Gastrocnemius medialis (tissue), 4 donors: ENCODE measurements at regions not wholly inside any gene's neighbourhood (a gene's known extent, or its start where the extent isn't known, plus 50 kb on each side); places are given as distances from the start of the nearest gene placed in this dataset.
"Not testable (repeated sequence)": the region's sequence is repeated elsewhere in the genome, so short reads cannot be mapped to it uniquely, and the experiment has no call there.

Source experiments
- ATAC-seq, 2 donors: fragments of 150-250 bp; one replicate each; pipeline ENCODE4 v1.9.1; 2016
- DNase-seq, 2 donors: peaks; one replicate each; pipeline ENCODE4 v3.0.0-alpha.2; 2019
- H3K27ac ChIP-seq, 4 donors: fragments of 200-600 bp; sonication (generic); 1 replicate in 1 of 4; 2 replicates in 3 of 4; pipeline ENCODE4 v1.5.1; 2016 to 2018; ENCODE audit warnings: mild to moderate bottlenecking in 2 of 4, moderate library complexity in 1 of 4
- H3K27me3 ChIP-seq, 3 donors: fragments of 200-600 bp; sonication (generic) in 2 of 3; 1 replicate in 1 of 3; 2 replicates in 2 of 3; pipeline versions ENCODE4 v1.5.1 to v1.6.0; 2016 to 2019; ENCODE audit warnings: mild to moderate bottlenecking in 1 of 3, moderate library complexity in 1 of 3
- H3K36me3 ChIP-seq, 2 donors: fragments of 200-600 bp; sonication (generic) in 1 of 2; one replicate each; pipeline ENCODE4 v1.5.1; 2017 to 2018
- H3K4me1 ChIP-seq, 2 donors: fragments of 200-600 bp; sonication (generic) in 1 of 2; one replicate each; pipeline ENCODE4 v1.5.1; 2016 to 2017; ENCODE audit warnings: mild to moderate bottlenecking in 2 of 2
- H3K4me3 ChIP-seq, 4 donors: fragments of 200-600 bp; sonication (generic) in 3 of 4; 1 replicate in 1 of 4; 2 replicates in 3 of 4; pipeline ENCODE4 v1.5.1; 2016 to 2019; ENCODE audit warnings: mild to moderate bottlenecking in 2 of 4
- H3K9me3 ChIP-seq, 3 donors: fragments of 200-600 bp; sonication (generic) in 2 of 3; 1 replicate in 1 of 3; 2 replicates in 2 of 3; pipeline ENCODE4 v1.5.1; 2016 to 2019
- POLR2A ChIP-seq, 2 donors: fragments of 450-650 bp; IDR thresholded peaks; one replicate each; pipeline ENCODE4 v1.6.1; 2017; ENCODE audit warnings: antibody characterized with exemption in 2 of 2, mild to moderate bottlenecking in 2 of 2, moderate library complexity in 2 of 2
- in situ Hi-C, 4 donors: fragments of 200-750 bp; cut with MboI; loops; one replicate each; pipeline versions ENCODE4 v1.15.0 to v1.8.0; 2017; ENCODE audit warnings: low sequenced_read_pairs in 4 of 4
- intact Hi-C: fragments of 100-400 bp; cut with DNase I; formaldehyde crosslinking; loops from one replicate; pipeline ENCODE4 v1.15.1; 2023; ENCODE audit warnings: low total_unique reads
- TF ChIP-seq, protein P1 (sequence below), 5 experiments: fragments of 450-650 bp in 3 of 5; fragments of 200-600 bp in 2 of 5; sonication (generic) in 2 of 5; IDR thresholded peaks in 4 of 5; conservative IDR thresholded peaks in 1 of 5; 1 replicate in 4 of 5; 2 replicates in 1 of 5; pipeline ENCODE4 v1.5.1; 2016 to 2019; ENCODE audit warnings: antibody characterized with exemption in 5 of 5, mild to moderate bottlenecking in 3 of 5, moderate library complexity in 3 of 5

GRCh38 chr7:29684151-29684786, 120.6 kb downstream of the PRR15 start:
- H3K27ac ChIP-seq = peak overlapping the region; percentile 86 to 95 (median 90)
- intact Hi-C loops = loop anchor here (10.0 kb wide), 1 partner anchor 341 kb away; the partner anchor contains the start of genes FKBP14 and PLEKHA8
- peak overlapping the region; percentile 75 to 88 (median 82) for H3K4me3 ChIP-seq

DNA sequence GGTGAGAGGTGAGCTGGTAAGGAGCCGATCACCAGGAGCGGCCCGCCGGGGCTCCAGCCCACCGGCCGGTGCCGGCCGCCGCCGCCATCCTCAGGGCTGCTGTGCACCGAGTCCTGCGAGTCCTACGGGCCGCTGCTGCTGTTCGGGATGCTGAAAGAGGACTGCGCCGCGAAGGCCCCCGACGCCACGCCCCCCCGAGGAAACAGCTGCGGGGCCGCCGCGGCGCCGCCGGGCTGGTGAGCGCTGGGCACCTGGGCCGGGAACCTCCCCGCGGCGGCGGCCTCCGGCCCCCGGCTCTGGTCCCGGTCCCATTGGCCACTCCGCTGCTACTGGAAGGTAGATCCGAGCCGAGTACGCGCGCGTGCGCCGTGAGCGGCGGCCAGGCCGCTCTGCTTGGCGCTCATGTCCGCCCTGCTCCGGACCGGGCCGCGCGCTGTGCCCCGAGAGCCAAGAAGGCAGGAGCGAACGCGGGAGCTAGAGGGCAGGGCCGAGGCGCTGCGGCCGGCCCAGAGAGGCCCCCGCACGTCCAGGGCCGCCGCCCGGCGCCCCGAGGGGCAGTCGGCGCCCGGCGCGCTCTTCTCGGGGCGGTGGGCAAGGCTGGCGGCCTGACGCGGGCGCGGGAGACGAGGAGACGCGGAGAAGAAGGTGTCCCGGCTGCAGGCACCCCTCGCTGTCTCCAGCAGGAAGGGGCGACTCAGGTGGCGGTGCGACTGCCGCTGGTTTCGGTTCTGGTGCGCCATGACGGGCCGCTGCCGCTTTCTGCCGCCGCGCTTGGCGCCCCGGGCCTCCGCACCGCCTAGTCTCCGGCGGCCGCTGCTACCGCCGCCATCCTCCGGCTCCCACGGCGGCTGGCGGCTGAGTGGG, 121.3 kb upstream of the WIPF3 start:
- TF ChIP-seq POLR2A (IDR thresholded peaks at IDR 0.05) = peak; percentile 36 to 60
- TF ChIP-seq, protein P1, sequence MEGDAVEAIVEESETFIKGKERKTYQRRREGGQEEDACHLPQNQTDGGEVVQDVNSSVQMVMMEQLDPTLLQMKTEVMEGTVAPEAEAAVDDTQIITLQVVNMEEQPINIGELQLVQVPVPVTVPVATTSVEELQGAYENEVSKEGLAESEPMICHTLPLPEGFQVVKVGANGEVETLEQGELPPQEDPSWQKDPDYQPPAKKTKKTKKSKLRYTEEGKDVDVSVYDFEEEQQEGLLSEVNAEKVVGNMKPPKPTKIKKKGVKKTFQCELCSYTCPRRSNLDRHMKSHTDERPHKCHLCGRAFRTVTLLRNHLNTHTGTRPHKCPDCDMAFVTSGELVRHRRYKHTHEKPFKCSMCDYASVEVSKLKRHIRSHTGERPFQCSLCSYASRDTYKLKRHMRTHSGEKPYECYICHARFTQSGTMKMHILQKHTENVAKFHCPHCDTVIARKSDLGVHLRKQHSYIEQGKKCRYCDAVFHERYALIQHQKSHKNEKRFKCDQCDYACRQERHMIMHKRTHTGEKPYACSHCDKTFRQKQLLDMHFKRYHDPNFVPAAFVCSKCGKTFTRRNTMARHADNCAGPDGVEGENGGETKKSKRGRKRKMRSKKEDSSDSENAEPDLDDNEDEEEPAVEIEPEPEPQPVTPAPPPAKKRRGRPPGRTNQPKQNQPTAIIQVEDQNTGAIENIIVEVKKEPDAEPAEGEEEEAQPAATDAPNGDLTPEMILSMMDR (IDR thresholded peaks at IDR 0.05 in 4 of 5, conservative IDR thresholded peaks at IDR 0.05 in 1 of 5) = peak in 1 of 5 experiments; percentile 22
- Histone ChIP-seq H3K4me3 (peak overlapping the region; percentile 75 to 88 (median 82)), H3K27ac (peak overlapping the region; percentile 86 to 95 (median 90)), H3K36me3 (no peaks in the 10 kb centered on the region), H3K27me3 (no peaks in the 10 kb centered on the region), H3K9me3 (no peaks in the 10 kb centered on the region), H3K4me1 (peaks cover 8 to 12% of the 10 kb centered on the region in 2 donors)
- DNase-seq = peak; percentile 53 to 82
- in situ Hi-C loops = no loop called here
- ATAC-seq = peak; percentile 85 to 93
- intact Hi-C loops = loop anchor here (10.0 kb wide), 1 partner anchor 340 kb away; the partner anchor contains the start of genes FKBP14 and PLEKHA8

More at GRCh38 chr7:29684151-29684786, 120.6 kb downstream of the PRR15 start:
- H3K9me3 ChIP-seq, H3K36me3 ChIP-seq, H3K27me3 ChIP-seq, in situ Hi-C loops: not testable (repeated sequence)
- H3K4me1 ChIP-seq = peaks cover 11 to 12% of the 10 kb centered on the region in 2 donors
- DNase-seq (peak in 1 of 2 donors; percentile 2), ATAC-seq (peak; percentile 51 to 66)

DNA sequence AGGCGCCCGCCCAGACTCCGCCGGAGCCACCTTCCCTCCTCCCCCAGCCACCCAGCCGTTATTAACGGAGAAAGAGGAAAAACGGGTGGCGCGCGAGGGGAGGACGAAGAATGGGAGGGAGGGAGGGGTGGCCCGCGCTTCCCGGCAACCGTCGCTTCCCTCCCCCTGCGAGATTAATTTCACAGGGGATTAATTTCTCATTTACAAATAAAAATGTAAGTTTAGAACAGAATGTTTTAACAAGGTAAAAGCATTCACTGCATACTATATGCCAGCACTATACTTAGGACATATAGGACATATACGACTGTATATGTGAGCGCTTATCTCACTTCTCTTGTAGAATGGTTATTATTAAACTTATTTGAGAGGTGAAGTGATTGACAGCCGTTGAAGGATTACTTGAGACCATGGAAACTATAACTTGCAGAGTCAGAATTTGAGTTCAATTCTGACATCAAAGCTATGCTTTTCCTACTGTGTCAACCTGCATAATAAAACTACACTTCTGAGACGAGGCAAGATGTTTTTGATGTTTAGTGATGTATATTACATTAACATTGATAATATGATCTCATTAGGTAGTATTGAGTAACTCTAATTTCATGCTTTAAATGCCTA, 120.5 kb upstream of the WIPF3 start:
- Histone ChIP-seq H3K4me3 (peak overlapping the region; percentile 75 to 88 (median 82)), H3K27ac (peak overlapping the region; percentile 86 to 95 (median 90)), H3K4me1 (peaks cover 5 to 12% of the 10 kb centered on the region in 2 donors)
- H3K27me3 ChIP-seq, H3K36me3 ChIP-seq, ATAC-seq, in situ Hi-C loops, H3K9me3 ChIP-seq, DNase-seq: not testable (repeated sequence)
- intact Hi-C loops = loop anchor here (10.0 kb wide), 1 partner anchor 339 kb away; the partner anchor contains the start of genes FKBP14 and PLEKHA8

DNA sequence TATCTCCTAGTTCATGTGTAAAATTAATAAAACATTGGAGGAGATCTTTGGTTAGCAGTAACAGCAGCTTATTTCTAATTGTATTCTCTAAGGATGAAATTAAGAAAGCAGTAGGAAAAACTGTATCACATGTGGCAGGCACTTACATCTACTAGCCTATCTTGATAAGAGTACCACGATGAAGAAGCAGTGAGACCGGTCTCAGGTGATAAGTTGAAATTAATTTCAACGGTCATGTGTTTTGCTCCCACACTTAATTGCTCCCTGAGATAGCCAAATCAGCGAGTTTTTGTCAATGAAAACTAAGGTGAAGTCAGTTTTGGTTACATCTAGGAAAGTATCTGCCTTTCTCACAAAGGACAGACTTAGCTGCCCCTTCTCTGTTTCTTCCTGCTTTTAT, 115.8 kb upstream of the WIPF3 start:
- H3K36me3 ChIP-seq, H3K27ac ChIP-seq, in situ Hi-C loops, H3K27me3 ChIP-seq, H3K4me3 ChIP-seq, intact Hi-C loops, DNase-seq, ATAC-seq, H3K9me3 ChIP-seq, H3K4me1 ChIP-seq: not testable (repeated sequence)

- H3K4me1 ChIP-seq, H3K27ac ChIP-seq, ATAC-seq, H3K9me3 ChIP-seq, DNase-seq, intact Hi-C loops, in situ Hi-C loops, H3K27me3 ChIP-seq, H3K4me3 ChIP-seq, H3K36me3 ChIP-seq: not testable (repeated sequence)
Measured at GRCh38 chr7:29696402-29696801, 109.9 kb upstream of the WIPF3 start.

DNA sequence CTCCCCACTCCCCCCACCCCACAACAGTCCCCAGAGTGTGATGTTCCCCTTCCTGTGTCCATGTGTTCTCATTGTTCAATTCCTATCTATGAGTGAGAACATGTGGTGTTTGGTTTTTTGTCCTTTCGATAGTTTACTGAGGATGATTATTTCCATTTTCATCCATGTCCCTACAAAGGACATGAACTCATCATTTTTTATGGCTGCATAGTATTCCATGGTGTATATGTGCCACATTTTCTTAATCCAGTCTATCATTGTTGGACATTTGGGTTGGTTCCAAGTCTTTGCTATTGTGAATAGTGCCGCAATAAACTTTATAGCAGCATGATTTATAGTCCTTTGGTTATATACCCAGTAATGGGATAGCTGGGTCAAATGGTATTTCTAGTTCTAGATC, 106.6 kb upstream of the WIPF3 start:
- H3K27me3 ChIP-seq, ATAC-seq, H3K4me3 ChIP-seq, H3K9me3 ChIP-seq, H3K4me1 ChIP-seq, in situ Hi-C loops, intact Hi-C loops, H3K36me3 ChIP-seq, H3K27ac ChIP-seq, DNase-seq: not testable (repeated sequence)

DNA sequence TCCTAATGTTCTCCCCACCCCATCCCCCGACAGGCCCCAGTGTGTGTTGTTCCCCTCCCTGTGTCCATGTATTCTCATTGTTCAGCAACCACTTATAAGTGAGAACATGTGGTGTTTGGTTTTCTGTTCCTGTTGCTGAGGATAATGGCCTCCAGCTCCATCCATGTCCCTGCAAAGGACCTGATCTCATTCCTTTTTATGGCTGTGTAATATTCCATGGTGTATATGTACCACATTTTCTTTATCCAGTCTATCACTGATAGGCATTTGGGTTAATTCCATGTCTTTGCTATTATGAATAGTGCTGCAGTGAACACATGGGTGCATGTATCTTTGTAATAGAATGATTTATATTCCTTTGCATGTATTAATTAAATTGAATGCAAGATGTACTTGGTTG, 104.8 kb upstream of the WIPF3 start:
- ATAC-seq, H3K9me3 ChIP-seq, H3K4me1 ChIP-seq, H3K36me3 ChIP-seq, DNase-seq, H3K4me3 ChIP-seq, in situ Hi-C loops, intact Hi-C loops, H3K27ac ChIP-seq, H3K27me3 ChIP-seq: not testable (repeated sequence)

- H3K4me3 ChIP-seq, intact Hi-C loops, ATAC-seq, H3K9me3 ChIP-seq, H3K27ac ChIP-seq, H3K4me1 ChIP-seq, H3K27me3 ChIP-seq, DNase-seq, H3K36me3 ChIP-seq, in situ Hi-C loops: not testable (repeated sequence)
Measured at GRCh38 chr7:29703830-29704229, 102.5 kb upstream of the WIPF3 start.

GRCh38 chr7:29709002-29709401, 97.3 kb upstream of the WIPF3 start:
- ATAC-seq, H3K4me3 ChIP-seq, H3K27ac ChIP-seq, H3K9me3 ChIP-seq, H3K27me3 ChIP-seq, in situ Hi-C loops, H3K4me1 ChIP-seq, DNase-seq, H3K36me3 ChIP-seq, intact Hi-C loops: not testable (repeated sequence)

DNA sequence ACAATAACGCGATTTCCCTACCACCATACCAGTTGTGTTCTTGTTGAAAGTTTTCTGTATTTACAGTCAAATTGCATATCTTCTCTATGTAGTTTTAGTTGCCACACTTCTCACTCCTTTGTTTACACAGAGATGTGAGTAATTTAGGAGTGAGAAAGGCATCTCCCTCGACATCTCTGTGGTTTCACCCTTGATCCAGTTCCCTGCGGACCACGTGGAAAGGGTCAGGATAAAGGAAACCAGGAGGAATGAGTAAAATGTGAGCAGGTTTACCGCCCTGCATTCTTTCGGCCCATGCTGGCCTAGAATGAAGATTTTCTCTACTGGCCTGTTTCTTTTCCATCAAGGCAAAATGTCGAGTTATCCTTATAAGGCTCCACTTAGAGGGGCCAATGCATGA, 83.2 kb upstream of the WIPF3 start:
- ATAC-seq, DNase-seq, H3K9me3 ChIP-seq, H3K4me3 ChIP-seq, H3K27me3 ChIP-seq, H3K4me1 ChIP-seq, in situ Hi-C loops, intact Hi-C loops, H3K27ac ChIP-seq, H3K36me3 ChIP-seq: not testable (repeated sequence)
